ENCODE measurements at regions not wholly inside any gene's neighbourhood (a gene's known extent, or its start where the extent isn't known, plus 50 kb on each side); places are given as distances from the start of the nearest gene placed in this dataset.

DNA sequence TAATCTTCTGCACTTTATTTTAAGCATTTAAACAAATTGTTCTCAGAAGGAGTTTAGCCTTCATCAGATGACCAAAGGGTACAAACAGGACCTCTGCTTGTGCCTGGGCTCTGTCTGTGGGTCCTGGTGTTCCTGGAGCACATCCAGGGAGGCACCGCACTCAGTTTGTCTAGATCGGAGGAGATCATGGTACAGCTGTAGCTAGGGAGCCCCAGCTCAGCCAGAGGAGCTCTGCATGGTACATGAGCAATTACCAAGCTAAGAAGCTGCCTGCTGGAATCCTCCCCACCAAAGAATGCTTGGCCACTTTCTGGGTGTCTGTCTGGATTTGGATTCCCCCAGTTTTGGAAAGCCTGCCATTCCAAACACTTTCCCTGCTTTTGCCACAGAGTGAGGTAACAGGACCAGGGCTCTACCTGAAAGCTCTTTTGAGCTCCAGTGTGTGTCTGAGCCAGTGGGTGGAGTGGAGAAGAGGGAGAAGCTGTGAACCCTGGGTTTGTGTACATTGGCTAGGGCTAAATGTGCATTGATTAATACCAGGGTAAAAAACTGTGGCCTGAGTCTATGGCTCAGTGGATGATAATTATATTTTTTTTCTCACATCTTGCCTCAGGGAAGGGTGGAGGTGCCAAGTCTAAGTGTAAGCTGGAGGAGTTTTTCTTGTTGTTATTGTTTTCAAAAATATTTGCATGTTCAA is 163.7 kb upstream of the IGF1 start:
- H3K4me3 ChIP-seq (ENCODE audit: low read depth, low read length) = no peak overlapping the region
- POLR2A ChIA-PET = no interaction called here
- H3K4me1 ChIP-seq (ENCODE audit: control insufficient read depth, insufficient read depth, low read length) = no peaks in the 10 kb centered on the region
- CTCF ChIA-PET = no interaction called here
- no peak overlapping the region for H3K27ac ChIP-seq (ENCODE audit: extremely low read depth, low read depth, low read length)
- H3K36me3 ChIP-seq (ENCODE audit: control insufficient read depth in 2 of 2, insufficient read depth in 1 of 2, low read length in 2 of 2) = no peaks in the 10 kb centered on the region
- TF ChIP-seq ZSCAN4 (tag by site-specific recombination; IDR thresholded peaks at IDR 0.05) = no peak
- TF ChIP-seq YY1 (tag by site-specific recombination; IDR thresholded peaks at IDR 0.05) = no peak
- no peak for TF ChIP-seq ZNF174 (tag by site-specific recombination; IDR thresholded peaks at IDR 0.05)
- TF ChIP-seq ZNF785 (tag by site-specific recombination; IDR thresholded peaks at IDR 0.05) = no peak
- TF ChIP-seq, protein P1, sequence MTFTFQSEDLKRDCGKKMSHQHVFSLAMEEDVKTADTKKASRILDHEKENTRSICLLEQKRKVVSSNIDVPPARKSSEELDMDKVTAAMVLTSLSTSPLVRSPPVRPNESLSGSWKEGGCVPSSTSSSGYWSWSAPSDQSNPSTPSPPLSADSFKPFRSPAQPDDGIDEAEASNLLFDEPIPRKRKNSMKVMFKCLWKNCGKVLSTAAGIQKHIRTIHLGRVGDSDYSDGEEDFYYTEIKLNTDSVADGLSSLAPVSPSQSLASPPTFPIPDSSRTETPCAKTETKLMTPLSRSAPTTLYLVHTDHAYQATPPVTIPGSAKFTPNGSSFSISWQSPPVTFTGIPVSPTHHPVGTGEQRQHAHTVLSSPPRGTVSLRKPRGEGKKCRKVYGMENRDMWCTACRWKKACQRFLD (tag by site-specific recombination; IDR thresholded peaks at IDR 0.05) = no peak
- TF ChIP-seq GLIS2 (tag by site-specific recombination; IDR thresholded peaks at IDR 0.05) = no peak
- TF ChIP-seq ZNF148 (tag by site-specific recombination; IDR thresholded peaks at IDR 0.05; ENCODE audit: borderline replicate concordance) = no peak
- TF ChIP-seq ZNF140 (tag by site-specific recombination; IDR thresholded peaks at IDR 0.05) = no peak
- TF ChIP-seq, protein P2, sequence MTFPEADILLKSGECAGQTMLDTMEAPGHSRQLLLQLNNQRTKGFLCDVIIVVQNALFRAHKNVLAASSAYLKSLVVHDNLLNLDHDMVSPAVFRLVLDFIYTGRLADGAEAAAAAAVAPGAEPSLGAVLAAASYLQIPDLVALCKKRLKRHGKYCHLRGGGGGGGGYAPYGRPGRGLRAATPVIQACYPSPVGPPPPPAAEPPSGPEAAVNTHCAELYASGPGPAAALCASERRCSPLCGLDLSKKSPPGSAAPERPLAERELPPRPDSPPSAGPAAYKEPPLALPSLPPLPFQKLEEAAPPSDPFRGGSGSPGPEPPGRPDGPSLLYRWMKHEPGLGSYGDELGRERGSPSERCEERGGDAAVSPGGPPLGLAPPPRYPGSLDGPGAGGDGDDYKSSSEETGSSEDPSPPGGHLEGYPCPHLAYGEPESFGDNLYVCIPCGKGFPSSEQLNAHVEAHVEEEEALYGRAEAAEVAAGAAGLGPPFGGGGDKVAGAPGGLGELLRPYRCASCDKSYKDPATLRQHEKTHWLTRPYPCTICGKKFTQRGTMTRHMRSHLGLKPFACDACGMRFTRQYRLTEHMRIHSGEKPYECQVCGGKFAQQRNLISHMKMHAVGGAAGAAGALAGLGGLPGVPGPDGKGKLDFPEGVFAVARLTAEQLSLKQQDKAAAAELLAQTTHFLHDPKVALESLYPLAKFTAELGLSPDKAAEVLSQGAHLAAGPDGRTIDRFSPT (tag by site-specific recombination; IDR thresholded peaks at IDR 0.05) = no peak
- TF ChIP-seq KLF1 (tag by site-specific recombination; IDR thresholded peaks at IDR 0.05) = no peak
- TF ChIP-seq TSHZ1 (tag by site-specific recombination; IDR thresholded peaks at IDR 0.05; ENCODE audit: borderline replicate concordance) = no peak
- no peak for TF ChIP-seq ZNF311 (tag by site-specific recombination; IDR thresholded peaks at IDR 0.05; ENCODE audit: borderline replicate concordance)
- TF ChIP-seq REPIN1 (tag by site-specific recombination; IDR thresholded peaks at IDR 0.05; ENCODE audit: low read depth) = no peak
- no peak for TF ChIP-seq ZNF26 (tag by site-specific recombination; IDR thresholded peaks at IDR 0.05)
- TF ChIP-seq ZNF664 (tag by site-specific recombination; IDR thresholded peaks at IDR 0.05) = no peak
- H3K9me3 ChIP-seq (ENCODE audit: control insufficient read depth, insufficient read depth, low read depth, low read length) = no peaks in the 10 kb centered on the region
